CD4-positive, alpha-beta T cell treated with Interleukin-4 for 4 hours (primary cell): ENCODE measurements at regions not wholly inside any gene's neighbourhood (a gene's known extent, or its start where the extent isn't known, plus 50 kb on each side); places are given as distances from the start of the nearest gene placed in this dataset.
"Not testable (repeated sequence)": the region's sequence is repeated elsewhere in the genome, so short reads cannot be mapped to it uniquely, and the experiment has no call there.

Source experiments
- DNase-seq: peaks from one replicate; pipeline ENCODE4 v3.0.0-alpha.2; 2020

GRCh38 chr2:143946436-143947391 lies 573.2 kb downstream of the ZEB2 start:
- no peak for DNase-seq

- DNase-seq = no peak
These were observed 577.4 kb downstream of the ZEB2 start for GRCh38 chr2:143942486-143942885.

- no peak for DNase-seq
These were observed 579.2 kb downstream of the ZEB2 start for GRCh38 chr2:143940720-143941119.

DNA sequence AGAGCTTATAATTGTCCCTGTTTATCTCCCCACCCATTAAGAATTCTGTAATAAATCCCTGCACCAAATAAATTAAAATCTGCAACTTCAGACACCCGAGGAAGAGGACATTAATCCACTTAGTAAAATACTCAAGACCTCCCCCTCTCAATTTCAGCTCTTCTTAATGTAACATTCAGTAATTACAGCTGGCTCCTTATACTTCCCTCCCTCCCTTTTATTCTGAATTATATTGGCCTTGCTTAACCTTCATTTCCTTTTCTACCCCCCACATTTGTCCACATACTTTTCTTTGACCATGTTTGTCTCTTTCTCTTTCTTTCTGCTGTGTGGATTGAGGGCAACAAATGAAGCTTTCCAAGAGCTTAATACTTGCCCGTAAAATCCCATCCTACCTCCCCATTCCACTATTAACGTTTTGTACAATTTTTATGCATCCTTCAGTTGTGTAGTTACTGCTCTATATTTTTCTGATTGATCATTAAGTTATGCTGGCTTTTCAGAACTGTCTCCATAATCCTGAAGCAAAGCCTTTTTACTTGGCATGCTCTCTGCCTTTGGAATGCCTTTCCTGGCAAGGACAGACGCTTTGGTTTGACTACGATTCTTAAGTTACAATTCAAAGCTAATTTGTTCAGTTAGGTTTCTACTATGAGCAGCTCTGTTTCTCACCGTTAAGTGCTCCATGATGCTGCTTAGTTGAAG lies 580.1 kb downstream of the ZEB2 start:
- DNase-seq = no peak

GRCh38 chr2:143937723-143938350 lies 582.1 kb downstream of the ZEB2 start:
- DNase-seq = no peak

DNA sequence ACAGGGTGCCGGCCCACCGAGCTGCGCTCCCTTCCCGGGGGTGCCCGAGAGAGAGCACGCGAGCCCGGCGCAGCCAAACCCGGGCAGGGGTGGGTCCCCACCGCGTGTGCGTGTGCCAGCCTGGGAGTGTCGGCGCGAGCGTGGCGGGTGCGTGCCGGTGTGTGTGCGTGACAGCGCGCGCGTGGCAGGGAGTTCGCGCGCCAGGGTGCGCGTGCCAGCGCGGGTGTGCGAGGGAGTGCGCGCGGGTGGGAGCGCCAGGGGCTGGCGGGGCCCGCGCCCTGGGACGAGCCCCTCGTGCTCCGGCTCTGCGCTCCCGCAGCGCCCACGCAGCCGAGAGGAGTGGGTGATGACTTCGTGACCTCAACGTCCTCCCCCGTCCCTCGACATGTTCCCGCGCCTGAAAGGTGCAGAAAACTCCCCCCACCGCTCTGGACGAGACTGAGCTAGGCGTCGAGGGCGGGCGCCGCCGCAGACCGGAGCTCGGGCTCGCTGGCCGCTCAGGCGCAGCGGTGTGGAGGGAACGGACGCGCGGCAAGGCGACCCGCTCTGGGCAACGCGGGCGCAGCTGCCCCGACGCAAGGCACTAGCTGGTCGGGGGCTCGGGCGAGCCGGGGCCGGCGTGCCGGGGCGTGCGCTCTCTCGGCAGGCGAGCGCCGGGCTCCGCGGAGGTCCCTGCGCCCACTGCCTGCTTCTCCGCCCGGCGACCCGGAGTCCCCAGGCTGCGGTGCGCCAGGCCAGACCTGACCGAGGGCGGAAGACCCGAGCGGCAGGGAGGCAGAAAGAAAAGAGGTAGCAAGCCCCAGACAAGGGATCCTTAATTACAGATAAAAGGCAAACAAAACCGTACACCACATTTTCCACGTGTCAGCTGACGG lies 582.8 kb downstream of the ZEB2 start:
- no peak for DNase-seq

GRCh38 chr2:143936538-143936847 lies 583.4 kb downstream of the ZEB2 start:
- DNase-seq = no peak

GRCh38 chr2:143935482-143935752 lies 584.5 kb downstream of the ZEB2 start:
- DNase-seq = no peak

DNA sequence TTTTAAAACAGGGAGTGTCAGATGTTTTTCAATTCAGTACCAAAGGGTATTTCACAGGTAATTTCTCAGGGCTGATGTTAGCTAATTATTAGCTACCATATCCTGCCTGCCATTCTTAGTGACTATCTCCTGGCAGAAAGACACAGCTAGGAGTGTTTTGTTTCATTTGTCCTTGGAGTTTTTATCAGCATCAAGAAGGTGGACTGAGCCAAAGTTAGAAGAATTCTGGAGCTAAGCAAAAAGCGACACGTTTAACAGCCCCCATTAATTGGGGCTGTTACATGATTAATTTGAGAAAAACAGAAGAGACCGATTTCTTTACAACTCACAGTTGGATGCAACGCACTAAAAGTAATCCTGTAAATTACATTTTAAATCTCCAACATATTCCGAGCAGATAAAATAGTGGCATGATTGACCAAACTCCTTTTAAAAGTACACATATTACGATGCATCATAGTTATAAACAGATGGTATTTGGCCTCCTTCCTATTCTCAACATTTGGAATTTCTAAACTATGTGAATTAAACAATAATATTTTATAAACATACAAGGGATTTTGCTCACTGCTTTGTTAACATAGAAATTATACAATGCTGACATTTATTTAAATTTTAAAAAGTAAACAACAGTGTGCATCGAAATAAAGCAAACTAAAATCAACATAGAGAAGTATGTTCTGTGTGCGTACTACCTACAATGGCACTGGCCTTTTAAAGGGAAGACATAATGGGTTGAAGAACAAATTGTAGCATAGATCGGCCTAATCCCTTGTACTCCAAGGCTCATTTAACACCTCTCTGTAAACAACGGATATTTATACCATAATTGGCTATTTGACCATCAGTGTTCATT lies 585.1 kb downstream of the ZEB2 start:
- no peak for DNase-seq

DNA sequence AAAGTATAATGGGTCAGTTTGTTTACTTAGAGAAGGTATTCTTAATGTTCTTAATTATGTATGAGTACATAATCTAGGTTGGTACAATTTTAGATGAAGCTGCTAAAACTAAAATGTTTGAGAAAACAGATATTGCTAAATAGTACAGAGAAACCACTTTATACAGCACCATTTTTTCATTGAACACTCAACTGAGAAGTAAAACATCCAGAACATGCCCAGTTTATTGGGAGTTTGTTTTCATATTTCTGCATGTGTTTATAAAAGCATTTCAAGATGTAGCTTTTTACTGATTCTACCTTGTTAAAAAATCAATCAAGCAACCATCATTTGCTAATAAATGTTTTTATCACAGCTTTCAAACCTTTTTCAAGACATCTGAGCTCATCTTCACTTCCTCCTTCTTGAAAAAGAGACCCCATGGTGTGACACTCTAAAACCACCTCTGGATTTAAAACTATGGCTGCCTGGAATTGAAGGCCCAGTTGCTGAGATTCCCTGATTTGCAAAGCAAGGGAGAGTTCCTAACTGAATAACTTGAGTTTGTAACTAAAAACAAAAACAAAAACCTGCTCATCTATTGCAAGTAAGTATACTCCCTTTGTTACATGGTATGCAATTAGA lies 585.9 kb downstream of the ZEB2 start:
- DNase-seq = no peak

DNA sequence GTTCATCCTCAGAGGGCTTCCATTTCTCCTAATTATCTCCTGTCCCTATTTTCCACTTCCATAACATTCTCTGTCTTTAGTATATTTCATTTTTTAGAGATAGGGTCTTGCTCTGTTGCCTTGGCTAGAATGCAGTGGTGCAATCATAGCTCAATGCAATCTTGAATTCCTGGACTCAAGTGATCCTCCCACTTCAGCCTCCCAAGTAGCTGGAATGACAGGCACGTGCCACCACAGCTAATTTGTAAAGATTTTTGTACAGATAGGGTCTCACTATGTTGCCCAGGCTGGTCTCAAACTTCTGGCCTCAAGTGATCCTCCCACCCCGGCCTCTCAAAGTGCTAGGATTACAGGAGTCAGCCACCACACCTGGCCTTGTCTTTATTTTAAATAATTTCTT lies 589.0 kb downstream of the ZEB2 start:
- no peak for DNase-seq

- DNase-seq = no peak
These were observed 591.3 kb downstream of the ZEB2 start for GRCh38 chr2:143928613-143929012.

- DNase-seq = no peak
These were observed 591.7 kb downstream of the ZEB2 start for GRCh38 chr2:143928184-143928583.

DNA sequence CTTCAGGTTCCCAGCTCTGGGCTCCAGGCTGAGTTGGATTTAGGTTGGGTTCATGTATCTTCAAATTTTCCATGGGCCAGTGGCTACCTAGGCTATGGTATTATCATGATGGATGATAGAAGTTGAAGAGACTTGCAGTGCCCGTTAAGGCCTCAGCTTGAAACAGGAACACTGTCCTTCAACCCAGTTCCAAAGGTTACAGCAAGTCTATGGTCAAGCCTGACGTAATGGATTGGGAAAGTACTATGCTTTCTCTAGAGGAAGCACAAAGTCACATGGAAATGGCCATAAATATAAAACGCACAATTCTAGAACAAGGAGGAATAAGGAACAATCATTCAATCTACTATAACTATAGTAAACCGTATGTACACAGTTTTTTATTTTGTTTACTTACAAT lies 593.2 kb downstream of the ZEB2 start:
- DNase-seq = no peak

DNA sequence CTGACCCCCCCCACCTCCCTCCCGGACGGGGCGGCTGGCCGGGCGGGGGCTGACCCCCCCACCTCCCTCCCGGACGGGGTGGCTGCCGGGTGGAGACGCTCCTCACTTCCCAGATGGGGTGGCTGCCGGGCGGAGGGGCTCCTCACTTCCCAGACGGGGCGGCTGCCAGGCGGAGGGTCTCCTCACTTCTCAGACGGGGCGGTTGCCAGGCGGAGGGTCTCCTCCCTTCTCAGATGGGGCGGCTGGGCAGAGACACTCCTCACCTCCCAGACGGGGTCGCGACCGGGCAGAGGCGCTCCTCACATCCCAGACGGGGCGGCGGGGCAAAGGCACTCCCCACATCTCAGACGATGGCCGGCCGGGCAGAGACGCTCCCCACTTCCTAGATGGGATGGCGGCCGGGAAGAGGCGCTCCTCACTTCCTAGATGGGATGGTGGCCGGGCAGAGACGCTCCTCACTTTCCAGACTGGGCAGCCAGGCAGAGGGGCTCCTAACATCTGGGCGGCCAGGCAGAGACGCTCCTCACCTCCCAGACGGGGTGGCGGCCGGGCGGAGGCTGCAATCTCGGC lies 597.6 kb downstream of the ZEB2 start:
- DNase-seq = not testable (repeated sequence)

DNA sequence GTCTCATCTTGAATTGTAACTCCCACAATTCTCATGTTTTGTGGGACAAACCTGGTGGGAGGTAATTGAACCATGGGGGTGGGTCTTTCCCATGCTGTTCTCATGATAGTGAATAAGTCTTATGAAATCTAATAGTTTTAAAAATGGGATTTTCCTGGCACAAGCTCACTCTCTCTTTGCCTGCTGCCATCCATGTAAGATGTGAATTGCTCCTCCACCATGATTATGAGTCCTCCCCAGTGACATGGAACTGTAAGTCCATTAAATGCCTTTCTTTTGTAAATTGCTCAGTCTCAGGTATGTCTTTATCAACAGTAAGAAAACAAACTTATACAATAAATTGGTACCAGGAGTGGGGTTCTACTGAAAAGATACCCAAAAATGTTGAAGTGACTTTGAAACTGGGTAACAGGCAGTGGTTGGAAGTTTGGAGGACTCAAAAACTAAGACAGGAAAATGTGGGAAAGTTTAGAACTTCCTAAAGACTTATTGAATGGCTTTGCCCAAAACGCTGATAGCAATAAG lies 601.4 kb downstream of the ZEB2 start:
- DNase-seq = no peak

GRCh38 chr2:143916781-143917180 lies 603.1 kb downstream of the ZEB2 start:
- no peak for DNase-seq

DNA sequence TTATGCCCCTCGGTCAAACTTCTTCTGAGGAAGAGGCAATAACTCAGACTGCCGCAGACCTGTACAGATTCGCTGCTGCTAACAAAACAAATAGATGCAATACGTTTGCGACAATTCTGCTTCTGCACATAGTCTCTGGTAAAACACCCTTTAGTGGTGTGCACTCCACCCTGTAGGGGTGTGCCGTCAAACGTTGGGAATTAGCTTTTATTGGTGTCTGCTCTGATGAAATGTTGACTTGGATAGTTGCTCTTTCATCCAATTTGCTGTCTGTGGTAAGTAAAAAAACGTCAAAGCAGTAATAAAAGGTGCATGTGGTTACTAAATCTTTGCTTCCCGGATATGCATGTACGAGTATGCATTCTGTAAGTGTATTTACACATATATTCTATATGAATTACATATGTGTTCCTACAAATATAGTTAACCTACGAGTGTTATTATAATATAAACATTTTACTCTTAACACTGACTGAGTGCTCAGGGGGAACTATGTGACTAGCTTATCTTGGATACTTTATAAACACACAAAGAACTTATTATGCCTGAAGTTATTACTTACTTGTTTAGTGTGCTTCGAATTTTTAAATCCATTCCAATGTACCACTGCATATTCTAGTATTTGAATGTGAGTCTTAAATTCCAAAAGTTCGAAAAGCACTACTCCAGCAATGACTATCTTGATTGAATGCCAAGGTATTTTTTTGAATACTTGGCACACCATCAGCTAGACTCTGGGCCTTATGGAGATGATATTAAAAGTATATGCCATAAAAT lies 610.2 kb downstream of the ZEB2 start:
- no peak for DNase-seq

DNA sequence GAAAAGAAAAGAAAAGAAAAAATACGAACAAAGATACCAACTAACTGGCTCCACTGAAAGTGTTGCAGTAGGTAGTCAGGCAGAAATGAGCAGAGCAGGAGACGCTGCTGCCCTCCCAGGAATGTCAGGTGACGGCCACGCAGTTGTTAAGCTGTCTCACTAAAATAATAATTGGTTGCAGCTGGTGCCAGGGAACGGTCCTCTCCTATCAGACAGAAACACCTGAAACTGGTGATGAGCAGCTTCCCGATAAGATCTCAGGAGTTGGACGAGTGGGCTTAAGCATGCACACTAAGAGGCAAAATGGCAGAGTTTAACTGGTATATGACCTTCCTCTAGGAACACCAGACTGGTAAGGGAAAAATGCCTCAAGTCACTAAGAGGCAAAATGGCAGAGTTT lies 611.1 kb downstream of the ZEB2 start:
- DNase-seq = no peak

DNA sequence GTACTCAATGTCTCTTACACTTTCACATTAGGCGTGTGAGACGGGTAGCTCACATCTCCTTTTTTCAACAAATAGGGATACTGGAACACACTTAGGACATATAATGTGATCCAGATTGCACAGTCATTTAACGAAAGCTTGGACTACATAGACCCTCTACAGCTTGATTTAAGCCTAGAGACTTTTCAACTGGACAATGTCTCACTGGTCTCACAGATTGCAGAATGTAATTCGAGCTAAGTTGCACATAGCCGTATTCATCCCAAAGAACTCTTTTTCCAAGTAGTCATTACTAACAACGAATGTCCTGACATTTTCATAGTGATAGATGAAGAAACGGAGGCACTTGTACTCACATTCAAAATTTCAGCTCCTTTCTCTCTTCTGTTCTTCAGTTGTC lies 612.1 kb downstream of the ZEB2 start:
- no peak for DNase-seq
